Right atrium auricular region (tissue), 2 donors: ENCODE measurements at regions not wholly inside any gene's neighbourhood (a gene's known extent, or its start where the extent isn't known, plus 50 kb on each side); places are given as distances from the start of the nearest gene placed in this dataset.

Experiments used
- DNase-seq: peaks from one replicate; pipeline ENCODE4 v3.0.0-alpha.2; 2019; ENCODE audit warnings: low spot score
- H3K27ac ChIP-seq, 2 donors: fragments of 200-600 bp; sonication (generic); 1 replicate in 1 of 2; 2 replicates in 1 of 2; pipeline ENCODE4 v1.5.1; 2016 to 2019
- H3K27me3 ChIP-seq, 2 donors: fragments of 200-600 bp; sonication (generic); one replicate each; pipeline versions ENCODE4 v1.5.1 to v1.6.0; 2017 to 2019
- H3K36me3 ChIP-seq: fragments of 200-600 bp; sonication (generic); one replicate; pipeline ENCODE4 v1.5.1; 2016
- H3K4me1 ChIP-seq, 2 donors: fragments of 200-600 bp; sonication (generic); one replicate each; pipeline versions ENCODE4 v1.5.1 to v1.6.0; 2017 to 2019
- H3K4me3 ChIP-seq, 2 donors: fragments of 200-600 bp; sonication (generic); 1 replicate in 1 of 2; 2 replicates in 1 of 2; pipeline ENCODE4 v1.5.1; 2017 to 2019; ENCODE audit warnings: mild to moderate bottlenecking in 1 of 2, moderate library complexity in 1 of 2
- H3K9me3 ChIP-seq, 2 donors: fragments of 200-600 bp; sonication (generic); one replicate each; pipeline ENCODE4 v1.5.1; 2019
- TF ChIP-seq, protein P1 (sequence below), 2 donors: fragments of 200-600 bp; sonication (generic); IDR thresholded peaks; one replicate each; pipeline ENCODE4 v1.5.1; 2019; ENCODE audit warnings: antibody characterized with exemption in 2 of 2

DNA sequence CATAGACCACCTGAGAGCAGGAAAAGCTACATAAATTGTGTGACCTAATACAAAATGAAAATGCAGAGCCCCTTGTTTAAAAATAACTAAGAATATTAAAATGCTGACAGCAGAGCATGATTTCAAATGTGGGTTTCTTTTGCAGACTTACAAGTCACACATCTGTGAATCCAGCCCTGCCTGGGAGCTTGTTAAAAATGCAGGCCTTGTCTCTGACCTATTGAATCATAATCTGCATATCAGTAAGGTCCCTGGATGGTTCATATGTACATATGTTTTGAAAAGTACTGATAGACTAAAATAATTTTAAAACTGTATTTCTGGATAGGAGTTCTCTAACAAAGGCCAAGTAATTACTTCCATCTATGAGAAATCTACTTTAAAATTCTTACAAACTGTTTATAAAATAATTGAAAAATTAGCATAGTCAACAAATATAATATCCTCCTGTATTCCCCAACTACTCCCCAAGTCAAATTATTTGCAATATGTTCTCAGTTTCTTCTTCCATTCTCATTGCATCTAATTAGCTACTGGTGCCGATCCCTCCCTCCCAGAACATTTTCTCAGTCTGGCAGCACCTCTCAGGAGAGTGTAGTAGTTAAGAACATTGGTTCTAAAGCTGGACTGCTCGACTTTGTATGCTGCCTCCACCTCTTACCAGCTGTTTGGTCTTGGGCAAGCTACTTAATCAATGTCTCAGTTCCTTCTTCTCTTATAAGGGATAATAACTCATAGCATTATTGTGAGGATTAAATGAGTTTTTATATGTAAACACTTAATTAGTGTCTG is 1040.4 kb upstream of the CDH2 start:
- H3K4me3 ChIP-seq, result no peak overlapping the region
- H3K27me3 ChIP-seq, result no peaks in the 10 kb centered on the region
- no peaks in the 10 kb centered on the region for H3K9me3 ChIP-seq
- no peaks in the 10 kb centered on the region for H3K36me3 ChIP-seq
- H3K4me1 ChIP-seq, result no peaks in the 10 kb centered on the region
- TF ChIP-seq, protein P1, sequence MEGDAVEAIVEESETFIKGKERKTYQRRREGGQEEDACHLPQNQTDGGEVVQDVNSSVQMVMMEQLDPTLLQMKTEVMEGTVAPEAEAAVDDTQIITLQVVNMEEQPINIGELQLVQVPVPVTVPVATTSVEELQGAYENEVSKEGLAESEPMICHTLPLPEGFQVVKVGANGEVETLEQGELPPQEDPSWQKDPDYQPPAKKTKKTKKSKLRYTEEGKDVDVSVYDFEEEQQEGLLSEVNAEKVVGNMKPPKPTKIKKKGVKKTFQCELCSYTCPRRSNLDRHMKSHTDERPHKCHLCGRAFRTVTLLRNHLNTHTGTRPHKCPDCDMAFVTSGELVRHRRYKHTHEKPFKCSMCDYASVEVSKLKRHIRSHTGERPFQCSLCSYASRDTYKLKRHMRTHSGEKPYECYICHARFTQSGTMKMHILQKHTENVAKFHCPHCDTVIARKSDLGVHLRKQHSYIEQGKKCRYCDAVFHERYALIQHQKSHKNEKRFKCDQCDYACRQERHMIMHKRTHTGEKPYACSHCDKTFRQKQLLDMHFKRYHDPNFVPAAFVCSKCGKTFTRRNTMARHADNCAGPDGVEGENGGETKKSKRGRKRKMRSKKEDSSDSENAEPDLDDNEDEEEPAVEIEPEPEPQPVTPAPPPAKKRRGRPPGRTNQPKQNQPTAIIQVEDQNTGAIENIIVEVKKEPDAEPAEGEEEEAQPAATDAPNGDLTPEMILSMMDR (IDR thresholded peaks at IDR 0.05), result no peak
- H3K27ac ChIP-seq, result no peak overlapping the region
- DNase-seq, result no peak

DNA sequence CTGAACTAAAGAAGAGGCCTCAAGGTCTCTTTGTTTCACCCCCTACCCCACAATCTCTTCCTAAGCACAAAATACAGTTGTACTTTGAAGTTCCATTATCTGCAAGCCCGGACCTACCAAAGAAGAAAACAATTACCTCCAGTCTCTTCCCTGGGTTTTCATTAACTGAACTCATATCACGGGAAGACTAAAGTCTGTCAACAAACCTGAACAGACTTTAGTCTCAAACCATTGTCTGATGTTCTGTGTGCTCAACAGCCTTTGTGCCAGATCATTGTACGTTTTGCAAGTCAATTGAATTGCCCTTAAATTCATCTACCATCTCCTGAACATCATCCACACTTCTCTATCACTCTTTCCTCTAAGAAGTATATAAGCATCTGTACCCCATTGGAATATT is 1021.9 kb upstream of the CDH2 start:
- TF ChIP-seq, protein P1 (IDR thresholded peaks at IDR 0.05), result no peak
- DNase-seq, result no peak
- no peaks in the 10 kb centered on the region for H3K4me1 ChIP-seq
- no peaks in the 10 kb centered on the region for H3K27me3 ChIP-seq
- H3K36me3 ChIP-seq, result no peaks in the 10 kb centered on the region
- no peaks in the 10 kb centered on the region for H3K9me3 ChIP-seq
- no peak overlapping the region for H3K27ac ChIP-seq
- no peak overlapping the region for H3K4me3 ChIP-seq

- H3K9me3 ChIP-seq, result no peaks in the 10 kb centered on the region
- TF ChIP-seq, protein P1 (IDR thresholded peaks at IDR 0.05), result no peak
- H3K27me3 ChIP-seq, result no peaks in the 10 kb centered on the region
- no peak overlapping the region for H3K4me3 ChIP-seq
- no peak overlapping the region for H3K27ac ChIP-seq
- no peaks in the 10 kb centered on the region for H3K36me3 ChIP-seq
- no peak for DNase-seq
- no peaks in the 10 kb centered on the region for H3K4me1 ChIP-seq
Measured at GRCh38 chr18:29196307-29196706, 1019.4 kb upstream of the CDH2 start.

GRCh38 chr18:29191263-29191662 is 1014.3 kb upstream of the CDH2 start:
- H3K27ac ChIP-seq, result no peak overlapping the region
- H3K9me3 ChIP-seq, result no peaks in the 10 kb centered on the region
- H3K36me3 ChIP-seq, result no peaks in the 10 kb centered on the region
- H3K4me3 ChIP-seq, result no peak overlapping the region
- no peak for DNase-seq
- H3K4me1 ChIP-seq, result no peaks in the 10 kb centered on the region
- TF ChIP-seq, protein P1 (IDR thresholded peaks at IDR 0.05), result no peak
- no peaks in the 10 kb centered on the region for H3K27me3 ChIP-seq

DNA sequence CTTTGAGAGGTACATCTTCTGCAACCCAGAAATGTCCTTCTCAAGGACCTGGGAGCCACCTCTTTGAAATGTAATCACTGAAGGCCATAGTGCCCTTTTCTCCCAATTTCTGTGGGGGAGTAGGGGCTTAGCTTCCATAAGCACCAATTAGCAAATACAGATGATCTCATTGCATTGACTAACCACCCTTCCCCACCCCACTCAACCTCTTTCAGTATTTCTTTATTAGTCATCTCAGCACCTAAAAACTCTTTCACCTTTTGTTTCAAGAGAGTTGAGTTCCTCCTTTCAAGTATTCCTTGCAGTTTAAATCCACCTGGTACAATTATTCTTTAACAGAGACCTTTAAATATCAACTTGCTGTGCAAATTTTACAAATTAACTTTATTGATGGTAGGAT is 1011.8 kb upstream of the CDH2 start:
- DNase-seq, result no peak
- Histone ChIP-seq H3K27me3 (no peaks in the 10 kb centered on the region), H3K36me3 (no peaks in the 10 kb centered on the region), H3K27ac (no peak overlapping the region), H3K9me3 (no peaks in the 10 kb centered on the region), H3K4me1 (no peaks in the 10 kb centered on the region), H3K4me3 (no peak overlapping the region)
- TF ChIP-seq, protein P1 (IDR thresholded peaks at IDR 0.05), result no peak

- H3K27ac ChIP-seq, result no peak overlapping the region
- no peaks in the 10 kb centered on the region for H3K9me3 ChIP-seq
- no peak for DNase-seq
- H3K4me3 ChIP-seq, result no peak overlapping the region
- TF ChIP-seq, protein P1 (IDR thresholded peaks at IDR 0.05), result no peak
- no peaks in the 10 kb centered on the region for H3K4me1 ChIP-seq
- no peaks in the 10 kb centered on the region for H3K27me3 ChIP-seq
- H3K36me3 ChIP-seq, result no peaks in the 10 kb centered on the region
Measured at GRCh38 chr18:29185801-29186200, 1008.9 kb upstream of the CDH2 start.
